CD14-positive monocyte (primary cell): ENCODE measurements at regions not wholly inside any gene's neighbourhood (a gene's known extent, or its start where the extent isn't known, plus 50 kb on each side); places are given as distances from the start of the nearest gene placed in this dataset.
"Not testable (repeated sequence)": the region's sequence is repeated elsewhere in the genome, so short reads cannot be mapped to it uniquely, and the experiment has no call there.

Source experiments
- DNase-seq, 3 donors: peaks; one replicate each; pipeline ENCODE4 v3.0.0-alpha.2; 2011 to 2022
- H2AFZ ChIP-seq: 2 replicates; pipeline ENCODE4 v1.6.0; 2012; ENCODE audit warnings: mild to moderate bottlenecking, low read depth, low read length, inconsistent platforms; ENCODE audit not compliant: insufficient read depth, poor library complexity, severe bottlenecking
- H3K27ac ChIP-seq, 2 donors: 1 replicate in 1 of 2; 2 replicates in 1 of 2; pipeline ENCODE4 v1.5.1; 2012 to 2013; ENCODE audit warnings: low read length in 2 of 2, control low read depth in 1 of 2, inconsistent platforms in 1 of 2, low read depth in 1 of 2, mild to moderate bottlenecking in 1 of 2
- H3K27me3 ChIP-seq, 2 donors: one replicate each; pipeline versions ENCODE4 v1.6.0 to v1.6.1; 2011 to 2013; ENCODE audit warnings: low read length in 2 of 2; ENCODE audit not compliant: control insufficient read depth in 2 of 2, insufficient read depth in 2 of 2
- H3K36me3 ChIP-seq, 2 donors: replicated peaks in 1 of 2; 1 replicate in 1 of 2; 2 replicates in 1 of 2; pipeline versions ENCODE4 v1.5.1 to v1.6.1; 2012 to 2013; ENCODE audit warnings: low read length in 2 of 2, control low read depth in 1 of 2, inconsistent platforms in 1 of 2, mild to moderate bottlenecking in 1 of 2; ENCODE audit not compliant: insufficient read depth in 2 of 2, control insufficient read depth in 1 of 2
- H3K4me1 ChIP-seq, 2 donors: 1 replicate in 1 of 2; 2 replicates in 1 of 2; pipeline versions ENCODE4 v1.5.1 to v1.6.1; 2012 to 2013; ENCODE audit warnings: low read length in 2 of 2, control low read depth in 1 of 2, inconsistent platforms in 1 of 2, mild to moderate bottlenecking in 1 of 2, moderate library complexity in 1 of 2; ENCODE audit not compliant: insufficient read depth in 2 of 2, control insufficient read depth in 1 of 2
- H3K4me2 ChIP-seq: replicated peaks from 2 replicates; pipeline ENCODE3; 2012; ENCODE audit warnings: low read length, moderate library complexity, mild to moderate bottlenecking; ENCODE audit not compliant: poor library complexity, severe bottlenecking; ENCODE audit errors: extremely low read depth
- H3K4me3 ChIP-seq, 3 experiments: fragments of 200-600 bp in 1 of 3; sonication (generic) in 1 of 3; replicated peaks in 1 of 3; 1 replicate in 2 of 3; 2 replicates in 1 of 3; pipeline ENCODE4 v1.5.1; 2011 to 2013; ENCODE audit warnings: low read length in 3 of 3, mild to moderate bottlenecking in 3 of 3, control low read depth in 2 of 3, low read depth in 2 of 3, inconsistent platforms in 1 of 3, moderate library complexity in 1 of 3
- H3K79me2 ChIP-seq: 2 replicates; pipeline ENCODE4 v1.6.0; 2012; ENCODE audit warnings: mild to moderate bottlenecking, control low read depth, inconsistent platforms, low read length, moderate library complexity; ENCODE audit not compliant: insufficient read depth
- H3K9ac ChIP-seq: 2 replicates; pipeline ENCODE4 v1.6.0; 2017; ENCODE audit warnings: low read length, mild to moderate bottlenecking; ENCODE audit not compliant: insufficient read depth, poor library complexity, severe bottlenecking
- H3K9me3 ChIP-seq, 2 donors: replicated peaks in 1 of 2; 1 replicate in 1 of 2; 2 replicates in 1 of 2; pipeline versions ENCODE4 v1.5.1 to v1.6.1; 2012 to 2013; ENCODE audit warnings: low read length in 2 of 2, control low read depth in 1 of 2; ENCODE audit not compliant: control insufficient read depth in 1 of 2, insufficient read depth in 1 of 2
- H4K20me1 ChIP-seq: 2 replicates; pipeline ENCODE4 v1.6.0; 2012; ENCODE audit warnings: mild to moderate bottlenecking, low read length, control low read depth, moderate library complexity; ENCODE audit not compliant: insufficient read depth
- H3K27ac Mint-ChIP-seq, 7 donors: one replicate each; pipeline ENCODE4 v1.8.0; 2020; ENCODE audit warnings: mild to moderate bottlenecking in 7 of 7, mixed read lengths in 7 of 7, moderate library complexity in 6 of 7, inconsistent platforms in 2 of 7
- H3K27me3 Mint-ChIP-seq, 3 donors: one replicate each; pipeline ENCODE4 v1.8.0; 2021 to 2022; ENCODE audit warnings: low read depth in 3 of 3, mild to moderate bottlenecking in 3 of 3, mixed read lengths in 3 of 3, moderate library complexity in 3 of 3, inconsistent platforms in 1 of 3
- H3K36me3 Mint-ChIP-seq, 2 donors: one replicate each; pipeline ENCODE4 v1.8.0; 2020; ENCODE audit warnings: mixed read lengths in 2 of 2, inconsistent platforms in 1 of 2, mild to moderate bottlenecking in 1 of 2
- H3K4me1 Mint-ChIP-seq: one replicate; pipeline ENCODE4 v1.8.0; 2020; ENCODE audit warnings: mild to moderate bottlenecking, mixed read lengths
- H3K4me3 Mint-ChIP-seq, 2 donors: one replicate each; pipeline ENCODE4 v1.8.0; 2020; ENCODE audit warnings: mild to moderate bottlenecking in 2 of 2, mixed read lengths in 2 of 2, moderate library complexity in 1 of 2
- H3K9me3 Mint-ChIP-seq, 7 donors: one replicate each; pipeline ENCODE4 v1.8.0; 2020 to 2022; ENCODE audit warnings: mixed read lengths in 7 of 7, mild to moderate bottlenecking in 6 of 7, moderate library complexity in 6 of 7, inconsistent platforms in 2 of 7
- CTCF ChIP-seq: fragments of 200-600 bp; IDR thresholded peaks from one replicate; pipeline ENCODE4 v1.8.0; 2022; ENCODE audit warnings: antibody characterized with exemption, mild to moderate bottlenecking
- WGBS: methylation state at CpG from one replicate; pipeline ENCODE4 v1.1.5; 2013; ENCODE audit warnings: missing lambda C conversion rate; ENCODE audit not compliant: insufficient coverage; 5-methylcytosine and 5-hydroxymethylcytosine counted together
- intact Hi-C, 2 donors: fragments of 100-400 bp; cut with micrococcal nuclease; formaldehyde crosslinking; loops; one replicate each; pipeline versions ENCODE4 v1.15.0 to v1.15.1; 2023

GRCh38 chr9:106106396-106106795, 412.1 kb downstream of the TMEM38B start:
- H3K79me2 ChIP-seq: no peaks in the 10 kb centered on the region
- no peaks in the 10 kb centered on the region for H3K27me3 ChIP-seq
- H3K9me3 Mint-ChIP-seq: peaks cover 0 to 4% (median 0%) of the 10 kb centered on the region in 7 donors
- H3K27ac ChIP-seq: no peak overlapping the region
- H3K4me1 ChIP-seq: no peaks in the 10 kb centered on the region
- H3K27ac Mint-ChIP-seq: no peak overlapping the region
- no peak for TF ChIP-seq CTCF
- H3K4me2 ChIP-seq: no peak overlapping the region
- no peaks in the 10 kb centered on the region for H4K20me1 ChIP-seq
- no peaks in the 10 kb centered on the region for H3K36me3 Mint-ChIP-seq
- H3K9me3 ChIP-seq: no peaks in the 10 kb centered on the region
- H2AFZ ChIP-seq: no peak overlapping the region
- DNase-seq: no peak
- no peaks in the 10 kb centered on the region for H3K4me1 Mint-ChIP-seq
- intact Hi-C loops: no loop called here
- no peak overlapping the region for H3K9ac ChIP-seq
- H3K4me3 ChIP-seq: no peak overlapping the region
- peaks cover 0 to 1% (median 0%) of the 10 kb centered on the region in 3 donors for H3K27me3 Mint-ChIP-seq
- H3K36me3 ChIP-seq: no peaks in the 10 kb centered on the region
- H3K4me3 Mint-ChIP-seq: no peak overlapping the region
- WGBS: no CpG with 5 or more reads among the region's 3 CpGs

GRCh38 chr9:106107716-106108115, 413.4 kb downstream of the TMEM38B start:
- intact Hi-C loops: no loop called here
- 100% methylated on average over 1 of the region's 2 CpGs for WGBS
- no peak overlapping the region for H3K27ac ChIP-seq
- no peak overlapping the region for H3K4me2 ChIP-seq
- no peak overlapping the region for H3K9ac ChIP-seq
- H2AFZ ChIP-seq: no peak overlapping the region
- H3K4me1 Mint-ChIP-seq: no peaks in the 10 kb centered on the region
- H3K27me3 ChIP-seq: no peaks in the 10 kb centered on the region
- peaks cover 0 to 1% (median 0%) of the 10 kb centered on the region in 3 donors for H3K27me3 Mint-ChIP-seq
- DNase-seq: no peak
- no peak for TF ChIP-seq CTCF
- no peaks in the 10 kb centered on the region for H3K36me3 ChIP-seq
- H4K20me1 ChIP-seq: no peaks in the 10 kb centered on the region
- H3K9me3 Mint-ChIP-seq: peaks cover 0 to 4% (median 0%) of the 10 kb centered on the region in 7 donors
- no peak overlapping the region for H3K4me3 ChIP-seq
- H3K9me3 ChIP-seq: no peaks in the 10 kb centered on the region
- no peaks in the 10 kb centered on the region for H3K36me3 Mint-ChIP-seq
- H3K79me2 ChIP-seq: no peaks in the 10 kb centered on the region
- H3K4me3 Mint-ChIP-seq: no peak overlapping the region
- no peaks in the 10 kb centered on the region for H3K4me1 ChIP-seq
- no peak overlapping the region for H3K27ac Mint-ChIP-seq

GRCh38 chr9:106109706-106110105, 415.4 kb downstream of the TMEM38B start:
- not testable (repeated sequence) for H3K9me3 Mint-ChIP-seq

More at GRCh38 chr9:106109706-106110105, 415.4 kb downstream of the TMEM38B start:
- H3K4me3 Mint-ChIP-seq, H4K20me1 ChIP-seq, H3K4me2 ChIP-seq, H3K36me3 ChIP-seq, H3K27me3 ChIP-seq, H2AFZ ChIP-seq, H3K79me2 ChIP-seq, H3K4me1 ChIP-seq, H3K9me3 ChIP-seq, H3K27me3 Mint-ChIP-seq, H3K4me1 Mint-ChIP-seq, H3K27ac Mint-ChIP-seq, H3K9ac ChIP-seq, DNase-seq, H3K4me3 ChIP-seq, H3K36me3 Mint-ChIP-seq, H3K27ac ChIP-seq, intact Hi-C loops: not testable (repeated sequence)
- WGBS: 81% methylated on average over 3 of the region's 3 CpGs
